HG02571 (cell line): ENCODE measurements at regions not wholly inside any gene's neighbourhood (a gene's known extent, or its start where the extent isn't known, plus 50 kb on each side); places are given as distances from the start of the nearest gene placed in this dataset.

Experiments
- ATAC-seq: cut with Tn5 transposase; IDR thresholded peaks from one replicate; pipeline ENCODE4 v1.9.1; 2021; ENCODE audit warnings: mild to moderate bottlenecking, moderate library complexity; ENCODE audit not compliant: unreplicated experiment

DNA sequence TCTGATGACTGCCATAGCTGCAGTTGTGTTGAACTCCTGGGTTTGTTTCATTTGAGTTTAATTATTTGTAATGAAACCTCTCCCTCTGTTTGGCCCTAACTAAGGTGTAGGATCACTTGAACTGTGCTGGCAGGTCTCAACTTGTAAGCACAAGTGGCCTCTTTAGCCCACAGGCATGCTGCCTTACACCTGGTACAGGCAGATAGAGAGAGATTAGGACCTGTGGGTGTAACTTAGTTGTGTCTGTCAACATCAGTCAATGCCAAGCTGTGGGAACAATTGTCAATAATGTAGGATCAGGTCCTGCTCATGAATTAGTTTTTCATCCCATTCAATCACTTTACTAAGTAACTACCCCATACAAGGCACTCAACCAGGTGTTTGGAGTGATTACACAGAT lies 263.0 kb upstream of the G2E3 start:
- no peak for ATAC-seq

DNA sequence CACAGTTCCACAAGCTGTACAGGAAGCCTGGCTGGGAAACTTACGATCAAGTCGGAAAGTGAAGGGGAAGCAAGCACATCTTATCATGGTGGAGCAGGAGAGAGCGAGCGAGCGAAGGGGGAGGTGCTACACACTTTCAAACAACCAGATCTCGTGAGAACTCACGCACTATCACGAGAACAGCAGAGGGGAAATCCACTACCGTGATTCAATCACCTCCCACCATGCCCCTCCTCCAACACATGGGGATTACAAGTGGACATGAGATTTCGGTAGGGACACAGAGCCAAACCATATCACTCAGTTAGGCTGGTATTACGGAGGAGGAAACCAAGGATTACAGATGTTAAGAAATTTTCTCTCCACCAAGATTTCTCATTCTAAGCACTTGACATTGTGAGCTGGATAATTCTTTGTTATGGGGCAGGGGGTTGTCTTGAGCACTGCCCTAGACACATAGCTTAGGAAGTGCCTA lies 262.0 kb upstream of the G2E3 start:
- no peak for ATAC-seq

- ATAC-seq = no peak
Measured at GRCh38 chr14:30297876-30298795, 260.8 kb upstream of the G2E3 start.

- ATAC-seq = no peak
Measured at GRCh38 chr14:30299915-30300314, 259.0 kb upstream of the G2E3 start.

DNA sequence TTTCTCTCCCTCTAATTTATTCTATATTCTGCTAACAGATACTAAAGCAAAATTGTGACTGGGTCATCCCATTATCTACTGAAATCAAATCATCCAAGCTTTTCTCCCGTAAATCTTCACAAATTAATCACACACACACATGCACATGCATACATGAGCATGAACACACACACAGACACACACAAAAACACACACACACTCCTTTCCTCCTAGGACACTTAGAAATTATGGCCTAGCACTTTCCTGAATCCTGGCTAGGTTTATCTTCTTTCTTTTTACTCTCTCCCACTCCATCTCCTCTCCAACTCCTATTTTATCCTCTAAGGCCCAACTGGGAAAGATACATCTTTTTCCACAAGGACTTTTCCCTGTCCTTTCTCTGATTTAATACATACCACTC lies 255.6 kb upstream of the G2E3 start:
- no peak for ATAC-seq

GRCh38 chr14:30305346-30305745 lies 253.6 kb upstream of the G2E3 start:
- no peak for ATAC-seq

DNA sequence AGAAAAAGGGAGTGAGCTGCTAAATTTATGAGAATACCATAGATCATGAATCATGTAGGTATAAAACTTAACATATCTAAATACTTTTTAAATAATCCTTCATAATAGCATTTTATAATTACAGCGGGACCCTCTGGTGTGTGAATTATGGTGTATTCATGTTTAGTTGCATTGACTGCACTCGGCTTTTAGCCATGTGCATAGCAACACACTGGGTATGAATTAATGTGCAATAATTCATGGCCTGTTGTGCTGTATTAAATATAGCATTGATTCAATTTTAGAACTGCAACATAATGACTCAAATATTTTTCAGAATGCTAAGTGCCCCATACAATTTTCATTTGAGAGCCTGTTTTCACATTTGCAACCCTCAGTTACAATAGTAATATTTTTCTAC lies 249.6 kb upstream of the G2E3 start:
- no peak for ATAC-seq

DNA sequence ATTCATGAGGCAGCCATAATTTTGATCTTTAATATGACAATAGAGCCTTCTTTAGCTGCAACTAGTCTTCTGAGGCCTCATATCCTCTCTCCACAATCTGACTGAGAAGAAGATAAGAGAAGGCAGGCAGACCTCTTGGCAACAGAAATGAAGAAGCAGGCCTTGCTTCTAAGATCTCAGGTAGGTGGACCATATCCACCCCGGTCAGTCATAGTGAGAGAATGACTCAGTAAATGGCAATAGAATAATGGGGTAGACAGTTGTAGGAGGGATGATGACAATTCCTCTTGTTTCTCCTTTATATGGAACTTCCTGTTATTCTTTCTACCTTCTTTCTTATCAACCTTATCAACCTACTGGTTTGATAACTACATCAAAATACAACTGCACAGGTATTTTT lies 246.7 kb upstream of the G2E3 start:
- ATAC-seq = no peak

DNA sequence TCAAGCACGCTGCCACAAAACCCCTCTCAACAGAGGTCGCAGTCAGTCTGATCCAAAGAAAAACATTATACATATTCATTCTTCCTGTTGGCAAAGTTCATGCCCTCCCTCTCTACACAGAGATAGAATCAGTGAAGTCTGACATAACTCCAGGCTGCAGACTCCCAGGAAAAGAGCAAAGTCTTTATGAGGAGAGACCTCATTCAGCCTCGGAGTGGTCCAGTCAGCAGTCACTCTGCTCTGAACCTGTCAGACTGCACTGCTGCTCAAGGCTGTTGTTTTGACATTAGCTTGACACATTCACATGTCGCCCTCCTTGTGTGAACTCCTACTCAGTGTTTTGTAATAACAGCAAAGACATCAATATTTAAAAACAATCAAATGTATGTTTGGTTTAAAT lies 241.2 kb upstream of the G2E3 start:
- ATAC-seq = no peak

- ATAC-seq = no peak
Measured at GRCh38 chr14:30322819-30323218, 236.1 kb upstream of the G2E3 start.

- no peak for ATAC-seq
Measured at GRCh38 chr14:30330033-30330432, 228.9 kb upstream of the G2E3 start.

GRCh38 chr14:30330445-30330844 lies 228.5 kb upstream of the G2E3 start:
- ATAC-seq = no peak

- no peak for ATAC-seq
Measured at GRCh38 chr14:30331030-30331429, 227.9 kb upstream of the G2E3 start.

GRCh38 chr14:30332374-30332773 lies 226.6 kb upstream of the G2E3 start:
- ATAC-seq = no peak

GRCh38 chr14:30333934-30334333 lies 225.0 kb upstream of the G2E3 start:
- ATAC-seq = no peak

GRCh38 chr14:30337456-30337855 lies 221.5 kb upstream of the G2E3 start:
- no peak for ATAC-seq

- ATAC-seq = no peak
Measured at GRCh38 chr14:30339311-30339901, 219.6 kb upstream of the G2E3 start.

GRCh38 chr14:30340495-30340894 lies 218.5 kb upstream of the G2E3 start:
- no peak for ATAC-seq

GRCh38 chr14:30345511-30345910 lies 213.4 kb upstream of the G2E3 start:
- no peak for ATAC-seq

DNA sequence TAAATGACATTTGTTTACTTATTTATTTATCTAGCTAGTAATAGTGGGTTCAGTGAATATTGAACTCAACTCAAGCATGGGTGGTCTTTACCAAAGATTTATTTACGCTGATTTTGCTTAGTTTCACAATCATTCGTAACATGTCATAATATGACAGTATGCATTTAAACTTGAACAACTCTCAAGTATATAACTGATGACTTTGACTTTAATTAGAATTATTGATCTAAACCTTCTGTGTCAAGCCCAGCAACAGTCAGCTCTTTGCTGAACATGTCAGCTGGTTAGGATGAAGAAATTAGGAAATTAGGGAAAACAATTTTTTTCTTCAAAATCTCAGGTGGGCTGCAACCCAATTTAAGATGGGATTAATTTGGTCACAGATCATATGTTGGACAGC lies 210.5 kb upstream of the G2E3 start:
- ATAC-seq = no peak

DNA sequence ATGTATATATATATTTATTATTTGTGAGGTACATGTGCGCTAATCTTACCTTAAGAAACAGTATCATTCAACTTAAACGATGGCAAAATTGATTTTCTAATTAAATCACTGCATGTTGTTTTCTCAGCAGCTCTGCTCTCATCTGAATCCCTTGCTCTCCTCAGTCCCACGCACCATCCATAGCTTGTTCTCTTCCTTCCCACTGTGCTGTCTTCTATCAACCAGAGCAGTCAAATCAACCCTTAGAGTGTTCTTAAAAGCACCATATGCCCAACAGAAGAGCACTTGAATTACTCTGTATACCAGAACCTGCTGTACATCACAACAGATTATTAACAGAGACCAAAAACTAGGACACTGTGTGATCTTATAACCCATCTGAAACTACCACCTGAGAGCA lies 209.4 kb upstream of the G2E3 start:
- no peak for ATAC-seq

DNA sequence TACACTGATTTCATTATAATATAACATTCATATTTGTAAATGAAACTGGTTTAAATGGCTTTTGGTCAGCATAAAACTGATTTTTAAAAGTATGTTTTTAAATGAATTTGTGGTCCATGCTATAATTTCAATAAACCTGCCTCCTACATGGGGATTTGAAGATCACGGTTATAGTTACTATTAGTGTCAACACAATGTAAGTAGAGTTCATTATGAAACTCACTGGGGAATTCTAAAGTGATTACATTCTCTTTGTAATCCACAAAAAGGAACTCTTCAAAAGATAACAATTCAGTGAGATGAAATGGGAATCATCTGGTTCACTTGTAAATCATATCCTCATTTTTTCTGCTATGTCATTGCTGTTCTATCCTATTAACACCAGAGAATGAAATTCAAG lies 204.5 kb upstream of the G2E3 start:
- no peak for ATAC-seq
